Astrocyte of the cerebellum (primary cell): ENCODE measurements at regions not wholly inside any gene's neighbourhood (a gene's known extent, or its start where the extent isn't known, plus 50 kb on each side); places are given as distances from the start of the nearest gene placed in this dataset.

Source experiments
- DNase-seq: peaks from one replicate; pipeline ENCODE4 v3.0.0-alpha.2; 2011; ENCODE audit warnings: low read depth
- H3K4me3 ChIP-seq: 2 replicates; pipeline ENCODE4 v1.5.1; 2011; ENCODE audit warnings: mild to moderate bottlenecking, low read depth, low read length, moderate library complexity
- in situ Hi-C: cut with HindIII; loops from 2 replicates; pipeline ENCODE4 v1.10.0; 2017; ENCODE audit warnings: low sequenced_read_pairs
- TF ChIP-seq, protein P1 (sequence below): IDR thresholded peaks from 2 replicates; pipeline ENCODE4 v1.5.1; 2012; ENCODE audit warnings: low read length, low read depth, moderate library complexity, mild to moderate bottlenecking; ENCODE audit errors: missing control alignments

GRCh38 chr6:68273297-68273696, 361.8 kb upstream of the ADGRB3 start:
- in situ Hi-C loops = no loop called here

GRCh38 chr6:68256391-68256790, 378.7 kb upstream of the ADGRB3 start:
- in situ Hi-C loops = no loop called here
- TF ChIP-seq, protein P1, sequence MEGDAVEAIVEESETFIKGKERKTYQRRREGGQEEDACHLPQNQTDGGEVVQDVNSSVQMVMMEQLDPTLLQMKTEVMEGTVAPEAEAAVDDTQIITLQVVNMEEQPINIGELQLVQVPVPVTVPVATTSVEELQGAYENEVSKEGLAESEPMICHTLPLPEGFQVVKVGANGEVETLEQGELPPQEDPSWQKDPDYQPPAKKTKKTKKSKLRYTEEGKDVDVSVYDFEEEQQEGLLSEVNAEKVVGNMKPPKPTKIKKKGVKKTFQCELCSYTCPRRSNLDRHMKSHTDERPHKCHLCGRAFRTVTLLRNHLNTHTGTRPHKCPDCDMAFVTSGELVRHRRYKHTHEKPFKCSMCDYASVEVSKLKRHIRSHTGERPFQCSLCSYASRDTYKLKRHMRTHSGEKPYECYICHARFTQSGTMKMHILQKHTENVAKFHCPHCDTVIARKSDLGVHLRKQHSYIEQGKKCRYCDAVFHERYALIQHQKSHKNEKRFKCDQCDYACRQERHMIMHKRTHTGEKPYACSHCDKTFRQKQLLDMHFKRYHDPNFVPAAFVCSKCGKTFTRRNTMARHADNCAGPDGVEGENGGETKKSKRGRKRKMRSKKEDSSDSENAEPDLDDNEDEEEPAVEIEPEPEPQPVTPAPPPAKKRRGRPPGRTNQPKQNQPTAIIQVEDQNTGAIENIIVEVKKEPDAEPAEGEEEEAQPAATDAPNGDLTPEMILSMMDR = no peak
- peak; percentile 45 for DNase-seq
- no peak overlapping the region for H3K4me3 ChIP-seq

More at GRCh38 chr6:68273297-68273696, 361.8 kb upstream of the ADGRB3 start:
- no peak overlapping the region for H3K4me3 ChIP-seq
- TF ChIP-seq, protein P1 = no peak
- DNase-seq = no peak

DNA sequence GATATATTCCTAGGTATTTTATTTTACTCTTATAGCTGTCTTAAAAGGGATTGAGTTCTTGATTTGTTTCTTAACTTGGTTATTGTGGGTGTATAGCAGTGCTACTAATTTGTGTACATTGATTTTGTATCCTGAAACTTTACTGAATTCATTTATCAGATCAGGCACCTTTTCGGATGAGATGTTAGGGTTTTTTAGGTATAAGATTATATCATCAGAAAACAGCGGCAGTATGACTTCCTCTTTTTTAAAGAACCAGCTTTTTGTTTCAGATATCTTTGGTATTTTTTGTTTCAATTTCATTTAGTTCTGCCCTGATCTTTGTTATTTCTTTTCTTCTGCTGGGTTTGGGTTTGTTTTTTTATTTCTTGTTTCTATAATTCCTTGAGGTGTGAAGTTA, 382.4 kb upstream of the ADGRB3 start:
- no peak for DNase-seq
- in situ Hi-C loops = no loop called here
- TF ChIP-seq, protein P1 = no peak
- H3K4me3 ChIP-seq = no peak overlapping the region

DNA sequence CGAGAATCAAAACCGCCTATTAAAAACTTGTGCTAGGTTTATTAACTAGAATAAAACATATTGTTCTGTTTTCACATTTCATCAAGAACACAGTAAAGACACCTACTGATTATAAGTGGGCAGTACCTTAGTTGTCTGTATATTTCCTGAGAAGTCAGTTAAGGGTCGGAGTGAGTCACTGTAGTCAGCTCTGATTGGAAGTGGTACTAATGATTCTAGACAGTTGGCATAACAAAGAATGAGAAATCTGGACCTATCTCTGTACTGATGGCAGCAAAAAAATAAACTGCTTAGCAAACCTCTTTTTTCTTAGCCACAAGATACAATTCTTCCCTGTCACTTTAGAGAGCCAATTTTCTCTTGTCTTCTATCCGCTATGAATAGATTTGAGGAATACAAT, 387.3 kb upstream of the ADGRB3 start:
- in situ Hi-C loops = no loop called here

DNA sequence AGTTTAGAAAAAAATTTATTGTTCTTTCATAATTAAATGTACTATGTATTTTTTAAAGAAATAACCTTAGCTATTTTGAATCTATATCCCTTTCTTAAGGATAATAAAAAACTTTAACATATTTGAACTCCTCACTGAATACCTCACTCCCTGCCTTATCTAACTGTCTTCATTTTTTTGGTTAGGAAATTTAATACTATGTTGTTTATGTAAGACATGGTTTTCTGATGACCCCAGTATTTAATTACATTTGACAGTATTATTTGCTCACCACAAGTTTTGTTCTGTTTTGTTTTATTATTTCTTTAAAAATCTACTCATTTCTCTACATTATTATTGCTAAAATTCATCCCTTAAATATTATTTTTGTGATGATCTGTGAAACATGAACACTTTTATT, 394.4 kb upstream of the ADGRB3 start:
- in situ Hi-C loops = no loop called here
- H3K4me3 ChIP-seq = no peak overlapping the region
- TF ChIP-seq, protein P1 = no peak
- DNase-seq = no peak

More for the DNA sequence above, 387.3 kb upstream of the ADGRB3 start:
- no peak for DNase-seq
- TF ChIP-seq, protein P1 = no peak
- no peak overlapping the region for H3K4me3 ChIP-seq

- no peak for DNase-seq
- TF ChIP-seq, protein P1 = no peak
- in situ Hi-C loops = no loop called here
- H3K4me3 ChIP-seq = no peak overlapping the region
Observed at GRCh38 chr6:68239034-68239433, 396.0 kb upstream of the ADGRB3 start.
